ENCODE measurements at regions not wholly inside any gene's neighbourhood (a gene's known extent, or its start where the extent isn't known, plus 50 kb on each side); places are given as distances from the start of the nearest gene placed in this dataset.

DNA sequence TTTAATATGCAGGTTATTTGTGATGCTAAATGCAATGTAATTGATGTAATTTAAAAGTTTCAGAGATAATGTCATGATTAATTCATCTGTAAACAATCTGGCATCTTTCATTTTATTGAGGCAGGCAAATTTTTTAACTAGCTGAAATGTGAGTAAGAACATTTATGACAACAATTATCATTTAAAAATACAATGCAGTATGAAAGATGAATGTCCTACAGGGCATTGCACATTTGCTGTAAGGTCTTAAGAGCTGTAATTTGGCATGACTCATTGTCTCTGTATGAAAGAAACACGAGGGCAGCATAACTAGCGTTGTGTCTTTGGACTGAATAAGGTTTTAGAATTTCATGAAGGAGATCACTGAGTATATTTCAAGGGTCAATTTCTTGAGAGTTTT is 642.8 kb downstream of the PLA2G4A start:
- Mint-ChIP-seq H3K27me3 (no peaks in the 10 kb centered on the region), H3K27ac (no peak overlapping the region), H3K4me3 (no peak overlapping the region), H3K4me1 (no peaks in the 10 kb centered on the region), H3K9me3 (ENCODE audit: low read depth) (peaks cover 9% of the 10 kb centered on the region), H3K36me3 (no peaks in the 10 kb centered on the region)
- DNase-seq (no peak), ATAC-seq (no peak)
- CTCF ChIA-PET: no interaction called here

DNA sequence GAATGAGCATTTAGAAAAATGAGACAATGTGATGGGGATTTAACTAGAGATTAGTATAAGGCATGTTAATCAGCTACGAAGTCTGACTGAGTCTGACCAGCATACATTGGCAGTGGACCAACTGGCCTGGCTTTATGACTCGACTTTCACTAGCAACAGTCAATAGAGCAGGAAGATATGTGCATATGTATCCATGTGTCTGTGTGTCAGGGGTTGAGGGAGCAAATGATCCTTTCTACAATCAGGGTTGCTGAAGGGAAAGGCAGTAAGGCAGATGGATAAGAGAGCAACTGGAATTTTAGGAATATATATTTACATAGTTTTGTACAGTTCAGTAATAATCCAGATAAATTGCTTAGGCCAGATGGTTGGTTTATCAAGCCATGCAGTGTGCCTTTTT is 645.6 kb downstream of the PLA2G4A start:
- no peaks in the 10 kb centered on the region for H3K27me3 Mint-ChIP-seq
- no peaks in the 10 kb centered on the region for H3K36me3 Mint-ChIP-seq
- peaks cover 9% of the 10 kb centered on the region for H3K9me3 Mint-ChIP-seq (ENCODE audit: low read depth)
- no peak overlapping the region for H3K27ac Mint-ChIP-seq
- ATAC-seq: no peak
- CTCF ChIA-PET: no interaction called here
- no peak overlapping the region for H3K4me3 Mint-ChIP-seq
- DNase-seq: no peak
- no peaks in the 10 kb centered on the region for H3K4me1 Mint-ChIP-seq

DNA sequence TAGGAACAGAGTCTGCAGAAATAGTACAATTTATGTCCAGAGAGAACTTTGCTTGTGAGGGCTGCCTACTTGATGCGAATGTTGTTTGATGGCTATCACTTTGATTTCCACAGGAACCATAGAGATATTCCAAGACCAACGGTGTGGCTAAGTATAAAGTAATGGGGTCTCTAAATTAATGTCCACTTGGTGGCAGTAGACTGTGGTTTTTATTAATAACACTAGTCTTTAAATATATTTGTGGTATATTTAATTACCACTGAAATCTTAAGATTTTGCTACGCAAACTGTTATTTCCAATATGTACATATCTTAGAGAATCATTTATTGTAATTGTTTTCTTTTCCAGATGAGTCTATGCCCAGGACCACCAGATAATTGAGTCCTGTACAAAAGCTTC is 647.9 kb downstream of the PLA2G4A start:
- H3K36me3 Mint-ChIP-seq: no peaks in the 10 kb centered on the region
- peaks cover 6% of the 10 kb centered on the region for H3K9me3 Mint-ChIP-seq (ENCODE audit: low read depth)
- no peak overlapping the region for H3K4me3 Mint-ChIP-seq
- ATAC-seq (no peak), DNase-seq (no peak)
- H3K27ac Mint-ChIP-seq: no peak overlapping the region
- CTCF ChIA-PET: no interaction called here
- no peaks in the 10 kb centered on the region for H3K4me1 Mint-ChIP-seq
- no peaks in the 10 kb centered on the region for H3K27me3 Mint-ChIP-seq

DNA sequence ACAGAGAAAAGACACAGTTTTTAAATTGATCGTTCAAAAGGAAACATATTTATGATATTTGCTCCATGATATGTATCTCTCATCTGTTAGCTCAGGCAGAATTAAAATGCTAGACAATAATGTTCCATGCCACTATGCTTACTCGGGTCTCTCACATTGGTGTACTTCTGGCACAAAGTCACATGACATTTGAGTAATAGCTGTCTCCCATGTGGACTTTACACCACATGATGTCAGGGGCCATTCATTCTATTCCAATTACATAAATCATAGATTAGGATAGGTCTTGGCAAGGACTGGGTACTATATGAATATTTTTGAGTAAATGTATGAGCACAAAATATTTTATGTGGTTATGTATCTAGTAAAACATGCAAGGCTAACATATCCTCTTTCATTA is 648.4 kb downstream of the PLA2G4A start:
- H3K27me3 Mint-ChIP-seq: no peaks in the 10 kb centered on the region
- ATAC-seq: no peak
- H3K4me3 Mint-ChIP-seq: no peak overlapping the region
- peaks cover 6% of the 10 kb centered on the region for H3K9me3 Mint-ChIP-seq (ENCODE audit: low read depth)
- H3K36me3 Mint-ChIP-seq: no peaks in the 10 kb centered on the region
- H3K27ac Mint-ChIP-seq: no peak overlapping the region
- CTCF ChIA-PET: no interaction called here
- DNase-seq: no peak
- H3K4me1 Mint-ChIP-seq: no peaks in the 10 kb centered on the region

DNA sequence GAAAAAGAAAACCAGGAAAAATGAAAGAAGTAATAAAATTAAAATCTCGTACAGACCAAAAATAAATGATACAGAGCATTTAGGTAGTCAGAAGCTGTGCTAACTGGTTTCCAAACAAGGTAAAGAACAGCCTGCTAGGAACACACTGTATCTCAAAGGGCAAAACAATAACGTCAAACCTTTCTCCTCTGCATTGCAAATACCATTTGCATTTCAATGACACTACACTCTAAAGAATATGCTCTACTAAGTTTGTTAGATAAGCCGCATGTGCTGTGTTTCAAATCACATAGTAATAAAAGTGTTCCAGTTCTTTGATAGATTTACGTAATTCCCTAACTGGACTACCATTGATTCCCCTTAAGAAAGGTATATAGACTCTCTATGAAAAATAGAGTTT is 648.8 kb downstream of the PLA2G4A start:
- Mint-ChIP-seq H3K4me1 (no peaks in the 10 kb centered on the region), H3K36me3 (no peaks in the 10 kb centered on the region), H3K27me3 (no peaks in the 10 kb centered on the region), H3K9me3 (ENCODE audit: low read depth) (peaks cover 6% of the 10 kb centered on the region), H3K27ac (no peak overlapping the region), H3K4me3 (no peak overlapping the region)
- ATAC-seq (no peak), DNase-seq (no peak)
- CTCF ChIA-PET: no interaction called here

DNA sequence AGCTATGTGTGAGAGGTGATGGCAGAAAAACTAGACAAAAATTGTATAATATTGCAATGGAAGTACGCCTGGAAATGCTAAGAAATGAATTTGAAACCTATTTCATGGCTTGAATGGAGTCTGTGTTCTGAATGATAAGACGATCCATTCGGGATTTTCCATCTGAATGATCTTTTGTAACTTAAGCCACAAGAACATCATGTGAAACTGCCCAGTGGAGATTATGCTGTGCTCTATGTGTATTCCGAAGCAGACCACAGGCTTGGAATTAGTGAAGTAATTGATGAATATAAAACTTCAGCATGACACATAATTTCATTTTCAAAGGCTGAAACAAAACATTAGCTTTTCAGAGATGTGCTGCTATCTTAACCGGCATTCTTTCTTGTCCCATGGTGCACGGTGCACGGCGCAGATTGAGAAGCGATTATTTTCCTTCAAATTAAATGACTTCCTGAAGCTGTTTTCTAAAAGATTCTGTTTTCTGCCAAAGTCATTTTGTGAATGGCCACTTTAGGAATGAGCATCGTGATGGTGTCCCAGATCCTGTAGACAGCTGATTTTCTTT is 652.9 kb downstream of the PLA2G4A start:
- CTCF ChIA-PET: no interaction called here
- Mint-ChIP-seq H3K9me3 (ENCODE audit: low read depth) (peaks cover 2% of the 10 kb centered on the region), H3K36me3 (no peaks in the 10 kb centered on the region), H3K27ac (no peak overlapping the region), H3K27me3 (no peaks in the 10 kb centered on the region), H3K4me1 (no peaks in the 10 kb centered on the region), H3K4me3 (no peak overlapping the region)
- ATAC-seq (no peak), DNase-seq (no peak)

DNA sequence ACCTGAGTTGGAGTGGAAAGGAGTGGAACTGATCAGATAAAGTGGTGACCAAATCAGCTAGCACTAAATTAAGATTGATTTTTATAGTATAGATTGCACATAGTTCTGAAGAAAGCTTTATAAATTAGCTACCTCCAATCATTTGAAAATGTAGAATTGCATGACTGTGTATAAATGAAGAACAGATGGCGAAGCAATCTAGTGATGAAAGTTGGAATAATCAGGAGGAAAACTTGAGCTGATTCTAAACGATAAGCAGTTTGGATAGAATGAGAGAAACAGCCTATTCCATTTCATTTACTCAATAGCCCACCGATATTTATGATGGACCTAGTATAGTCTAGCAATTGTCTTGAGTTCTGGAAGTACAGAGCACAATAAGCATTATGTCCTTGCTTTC is 661.5 kb downstream of the PLA2G4A start:
- CTCF ChIA-PET: no interaction called here
- H3K27ac Mint-ChIP-seq: no peak overlapping the region
- no peaks in the 10 kb centered on the region for H3K36me3 Mint-ChIP-seq
- ATAC-seq (no peak), DNase-seq (no peak)
- H3K9me3 Mint-ChIP-seq (ENCODE audit: low read depth): peaks cover 2% of the 10 kb centered on the region
- no peak overlapping the region for H3K4me3 Mint-ChIP-seq
- no peaks in the 10 kb centered on the region for H3K4me1 Mint-ChIP-seq
- H3K27me3 Mint-ChIP-seq: no peaks in the 10 kb centered on the region

DNA sequence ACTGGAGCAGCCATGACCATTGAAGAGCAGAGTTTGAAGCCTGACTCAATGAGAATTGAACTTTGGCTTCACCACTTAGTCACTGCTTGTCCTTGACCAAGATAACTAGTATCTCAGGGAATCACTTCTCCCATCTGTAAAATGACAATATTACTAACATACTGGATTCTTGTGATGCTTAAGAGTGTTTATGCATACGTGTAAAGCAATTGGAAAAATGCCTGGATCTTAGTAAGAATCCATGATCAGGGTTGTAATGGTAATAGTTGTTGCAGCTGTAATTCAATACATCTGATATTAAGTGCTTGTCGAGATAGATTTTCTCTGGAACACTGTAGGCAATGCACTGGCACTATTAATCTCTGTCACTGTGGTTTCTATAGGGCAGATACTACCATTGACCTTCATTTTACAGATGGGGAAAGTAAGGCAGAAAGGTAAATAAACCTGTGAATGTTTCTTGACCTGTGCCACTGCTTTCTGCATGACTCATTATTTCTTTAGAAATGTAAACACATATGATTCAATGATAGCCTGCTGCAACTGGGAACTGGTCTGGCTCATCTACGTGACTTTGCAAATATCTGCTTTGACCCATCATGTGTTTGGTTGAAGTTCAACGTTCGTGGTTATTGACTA is 662.5 kb downstream of the PLA2G4A start:
- DNase-seq (no peak), ATAC-seq (no peak)
- Mint-ChIP-seq H3K27me3 (no peaks in the 10 kb centered on the region), H3K36me3 (no peaks in the 10 kb centered on the region), H3K27ac (no peak overlapping the region), H3K4me3 (no peak overlapping the region), H3K9me3 (ENCODE audit: low read depth) (peaks cover 2% of the 10 kb centered on the region), H3K4me1 (no peaks in the 10 kb centered on the region)
- CTCF ChIA-PET: no interaction called here

DNA sequence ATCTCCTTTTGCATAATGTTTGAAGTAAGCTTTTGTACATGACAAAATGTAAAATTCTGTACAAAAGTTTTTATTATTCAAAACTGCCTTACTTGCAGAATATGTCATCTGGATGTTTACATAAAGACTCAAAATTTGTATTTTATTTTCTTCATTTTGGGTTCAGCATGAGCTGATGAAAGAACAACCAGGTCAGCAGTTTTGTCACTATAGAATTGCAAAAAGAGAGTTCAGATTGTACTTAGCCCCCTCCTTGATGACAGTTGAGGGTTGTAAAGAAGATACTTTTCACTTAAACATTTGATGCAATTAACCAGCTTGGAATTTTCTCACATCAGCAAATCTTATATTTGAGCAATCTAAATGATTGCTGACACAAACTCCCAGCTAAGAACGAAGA is 669.3 kb downstream of the PLA2G4A start:
- Mint-ChIP-seq H3K4me1 (no peaks in the 10 kb centered on the region), H3K9me3 (ENCODE audit: low read depth) (peaks cover 4% of the 10 kb centered on the region), H3K27me3 (no peaks in the 10 kb centered on the region), H3K36me3 (no peaks in the 10 kb centered on the region), H3K4me3 (no peak overlapping the region), H3K27ac (no peak overlapping the region)
- CTCF ChIA-PET: no interaction called here
- no peak for DNase-seq
- ATAC-seq: no peak

DNA sequence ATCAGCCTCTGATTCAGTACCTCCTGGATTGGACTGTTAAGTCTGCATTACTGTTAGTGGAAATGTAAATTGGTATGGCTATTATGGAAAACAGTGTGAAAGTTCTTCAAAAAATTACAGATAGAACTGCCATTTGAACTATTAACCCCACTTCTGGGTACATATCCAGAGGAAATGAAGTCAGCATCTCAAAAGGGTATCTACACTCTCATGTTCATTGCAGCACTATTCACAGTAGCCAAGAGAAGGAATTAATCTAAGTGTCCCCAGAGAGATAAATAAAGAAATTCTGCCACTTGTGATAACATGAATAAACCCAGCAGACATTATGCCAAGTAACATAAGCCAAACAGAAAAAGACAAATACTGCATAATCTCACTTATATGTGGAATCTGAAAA is 676.0 kb downstream of the PLA2G4A start:
- no peaks in the 10 kb centered on the region for H3K36me3 Mint-ChIP-seq
- H3K27ac Mint-ChIP-seq: no peak overlapping the region
- no peaks in the 10 kb centered on the region for H3K27me3 Mint-ChIP-seq
- H3K9me3 Mint-ChIP-seq (ENCODE audit: low read depth): peaks cover 6% of the 10 kb centered on the region
- no peak for ATAC-seq
- no peak for DNase-seq
- no peaks in the 10 kb centered on the region for H3K4me1 Mint-ChIP-seq
- H3K4me3 Mint-ChIP-seq: no peak overlapping the region
- CTCF ChIA-PET: no interaction called here

DNA sequence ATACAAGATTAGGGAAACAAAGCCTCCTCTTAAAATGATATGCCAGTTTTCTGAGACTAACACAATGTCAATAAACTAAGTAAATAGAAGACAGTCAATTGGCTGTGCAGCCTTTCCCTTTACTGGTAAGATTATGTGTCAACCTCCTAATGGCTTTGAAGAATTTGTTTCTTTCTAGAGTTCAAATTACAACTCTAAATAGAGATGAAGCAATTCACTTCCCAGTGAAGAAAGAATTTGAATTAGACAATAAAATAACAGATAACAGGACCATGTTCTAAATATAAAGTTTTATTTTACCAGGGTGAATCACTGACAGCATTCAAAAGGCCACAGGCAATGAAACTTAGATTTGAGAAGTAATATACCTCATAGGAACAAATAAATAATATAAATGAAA is 680.3 kb downstream of the PLA2G4A start:
- no peak overlapping the region for H3K4me3 Mint-ChIP-seq
- H3K9me3 Mint-ChIP-seq (ENCODE audit: low read depth): peaks cover 14% of the 10 kb centered on the region
- no peak for ATAC-seq
- no peaks in the 10 kb centered on the region for H3K27me3 Mint-ChIP-seq
- DNase-seq: no peak
- H3K36me3 Mint-ChIP-seq: no peaks in the 10 kb centered on the region
- no peaks in the 10 kb centered on the region for H3K4me1 Mint-ChIP-seq
- CTCF ChIA-PET: no interaction called here
- H3K27ac Mint-ChIP-seq: no peak overlapping the region

DNA sequence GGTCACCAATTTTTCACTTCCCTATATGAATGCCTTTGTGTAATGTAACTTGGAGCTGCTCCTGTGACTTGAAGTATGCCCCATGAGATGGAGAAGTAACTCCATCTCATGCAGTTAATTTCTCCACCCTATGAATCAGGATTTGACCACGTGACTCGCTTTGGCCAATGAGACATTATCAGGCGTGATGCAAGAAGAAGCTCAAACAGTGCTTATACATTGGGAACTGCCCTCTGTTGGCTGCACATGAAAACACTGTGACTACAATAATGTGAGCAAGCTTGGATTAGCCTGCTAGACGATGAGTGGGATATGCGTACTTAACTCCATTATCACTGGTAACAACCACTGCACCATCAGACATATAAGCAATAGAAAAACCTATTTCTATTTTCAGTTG is 684.4 kb downstream of the PLA2G4A start:
- ATAC-seq: no peak
- no peak for DNase-seq
- H3K4me3 Mint-ChIP-seq: no peak overlapping the region
- peaks cover 15% of the 10 kb centered on the region for H3K9me3 Mint-ChIP-seq (ENCODE audit: low read depth)
- no peaks in the 10 kb centered on the region for H3K27me3 Mint-ChIP-seq
- H3K27ac Mint-ChIP-seq: no peak overlapping the region
- no peaks in the 10 kb centered on the region for H3K4me1 Mint-ChIP-seq
- no peaks in the 10 kb centered on the region for H3K36me3 Mint-ChIP-seq
- CTCF ChIA-PET: no interaction called here

DNA sequence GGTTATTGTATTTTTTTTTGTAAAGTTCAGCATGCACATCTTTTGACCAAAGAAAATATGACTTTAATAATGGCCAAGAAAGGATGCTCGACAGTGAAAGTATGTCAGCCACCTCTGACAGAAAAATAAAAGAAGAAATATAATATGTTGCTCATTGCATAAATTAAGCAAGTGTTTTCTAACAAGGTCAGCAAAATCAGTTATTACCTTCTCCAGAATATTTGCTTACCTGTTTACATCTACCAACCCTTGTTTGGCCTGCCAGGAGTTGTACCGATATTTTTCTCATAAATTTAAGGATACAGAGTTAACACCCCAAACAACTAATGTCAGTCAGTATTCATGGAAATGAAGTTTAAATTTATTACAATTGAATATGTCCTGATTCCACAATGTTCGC is 685.4 kb downstream of the PLA2G4A start:
- Mint-ChIP-seq H3K9me3 (ENCODE audit: low read depth) (peaks cover 12% of the 10 kb centered on the region), H3K36me3 (no peaks in the 10 kb centered on the region), H3K4me1 (no peaks in the 10 kb centered on the region), H3K27me3 (no peaks in the 10 kb centered on the region), H3K4me3 (no peak overlapping the region), H3K27ac (no peak overlapping the region)
- ATAC-seq: no peak
- CTCF ChIA-PET: no interaction called here
- no peak for DNase-seq

DNA sequence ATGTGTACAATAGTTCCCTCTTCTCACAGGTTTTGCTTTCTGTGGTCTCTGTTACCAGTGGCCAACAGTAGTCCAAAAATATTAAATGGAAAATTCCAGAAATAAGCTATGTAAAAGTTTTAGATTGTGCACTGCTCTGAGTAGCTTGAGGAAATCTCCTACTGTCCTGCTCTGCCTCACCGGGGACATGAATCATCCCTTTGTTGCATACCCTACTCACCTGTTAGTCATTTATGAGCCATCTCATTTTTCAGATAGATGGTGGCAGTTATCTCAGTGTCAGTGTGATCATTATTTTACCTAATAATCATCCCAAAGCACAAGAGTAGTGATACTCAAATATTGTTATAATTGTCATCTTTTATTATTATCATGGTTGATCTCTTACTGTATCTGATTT is 688.1 kb downstream of the PLA2G4A start:
- no peaks in the 10 kb centered on the region for H3K4me1 Mint-ChIP-seq
- no peaks in the 10 kb centered on the region for H3K27me3 Mint-ChIP-seq
- no peaks in the 10 kb centered on the region for H3K36me3 Mint-ChIP-seq
- H3K4me3 Mint-ChIP-seq: no peak overlapping the region
- H3K27ac Mint-ChIP-seq: no peak overlapping the region
- CTCF ChIA-PET: no interaction called here
- H3K9me3 Mint-ChIP-seq (ENCODE audit: low read depth): peaks cover 7% of the 10 kb centered on the region
- DNase-seq: no peak
- no peak for ATAC-seq

DNA sequence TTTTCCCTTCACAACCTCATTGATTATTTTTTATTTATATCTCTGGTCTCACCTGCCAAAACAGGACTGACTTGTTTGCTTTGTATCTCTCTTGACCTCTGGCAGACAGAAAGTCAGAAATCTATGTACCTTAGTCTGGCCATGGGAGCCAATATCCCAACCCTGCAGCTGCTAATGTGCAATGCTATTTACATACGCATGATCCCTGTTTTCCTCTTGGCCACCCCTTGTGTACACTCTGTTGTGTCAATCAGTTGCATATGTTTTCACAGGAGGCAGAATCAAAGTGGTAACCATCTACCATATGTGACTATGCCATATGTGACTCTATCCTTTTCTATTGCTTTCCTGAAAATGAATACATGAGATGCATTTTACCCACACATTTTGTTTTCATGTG is 688.8 kb downstream of the PLA2G4A start:
- no peak for DNase-seq
- Mint-ChIP-seq H3K27ac (no peak overlapping the region), H3K4me3 (no peak overlapping the region), H3K4me1 (no peaks in the 10 kb centered on the region), H3K27me3 (no peaks in the 10 kb centered on the region), H3K36me3 (no peaks in the 10 kb centered on the region), H3K9me3 (ENCODE audit: low read depth) (peaks cover 7% of the 10 kb centered on the region)
- ATAC-seq: no peak
- CTCF ChIA-PET: no interaction called here

Measured in activated CD8-positive, alpha-beta memory T cell treated with anti-CD3 and anti-CD28 coated beads, Interleukin-2, amount 10 ng/mL, durations not matched to agents 7 days and 5 days (primary cell).